Astrocyte of the cerebellum (primary cell): ENCODE measurements at regions not wholly inside any gene's neighbourhood (a gene's known extent, or its start where the extent isn't known, plus 50 kb on each side); places are given as distances from the start of the nearest gene placed in this dataset.

Source experiments
- DNase-seq: peaks from one replicate; pipeline ENCODE4 v3.0.0-alpha.2; 2011; ENCODE audit warnings: low read depth
- H3K4me3 ChIP-seq: 2 replicates; pipeline ENCODE4 v1.5.1; 2011; ENCODE audit warnings: mild to moderate bottlenecking, low read depth, low read length, moderate library complexity
- in situ Hi-C: cut with HindIII; loops from 2 replicates; pipeline ENCODE4 v1.10.0; 2017; ENCODE audit warnings: low sequenced_read_pairs
- TF ChIP-seq, protein P1 (sequence below): IDR thresholded peaks from 2 replicates; pipeline ENCODE4 v1.5.1; 2012; ENCODE audit warnings: low read length, low read depth, moderate library complexity, mild to moderate bottlenecking; ENCODE audit errors: missing control alignments

DNA sequence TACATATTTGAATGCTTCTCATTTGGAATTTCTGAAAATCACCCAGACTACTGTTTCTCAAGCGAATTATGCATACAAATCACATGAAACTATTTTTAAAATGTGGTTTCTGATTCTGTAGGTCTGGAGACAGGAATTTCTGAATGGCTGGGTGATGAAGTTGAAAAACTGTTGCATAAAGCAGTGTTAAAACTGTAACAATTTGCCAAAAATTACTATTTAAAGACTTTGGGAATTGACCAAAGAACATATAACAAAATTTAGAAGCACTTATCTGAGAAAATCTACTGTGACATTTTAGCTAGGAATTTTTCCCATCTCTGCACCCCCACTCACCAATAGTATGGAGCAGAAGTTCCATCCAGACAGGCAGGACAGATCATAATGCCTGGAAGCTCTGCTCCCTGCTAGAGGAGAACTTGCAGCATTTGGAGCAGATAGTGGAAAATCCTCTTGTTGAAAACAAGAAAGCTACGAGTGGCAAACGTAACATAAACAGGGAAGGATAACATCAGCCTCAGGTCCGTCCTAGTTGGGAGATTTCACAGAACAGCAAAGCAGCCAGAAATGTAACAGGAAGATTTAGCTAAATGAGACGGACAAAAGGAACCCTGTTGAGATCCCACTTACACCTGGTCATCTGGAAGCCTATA, 132.3 kb upstream of the MCTP2 start:
- DNase-seq, result no peak
- TF ChIP-seq, protein P1, sequence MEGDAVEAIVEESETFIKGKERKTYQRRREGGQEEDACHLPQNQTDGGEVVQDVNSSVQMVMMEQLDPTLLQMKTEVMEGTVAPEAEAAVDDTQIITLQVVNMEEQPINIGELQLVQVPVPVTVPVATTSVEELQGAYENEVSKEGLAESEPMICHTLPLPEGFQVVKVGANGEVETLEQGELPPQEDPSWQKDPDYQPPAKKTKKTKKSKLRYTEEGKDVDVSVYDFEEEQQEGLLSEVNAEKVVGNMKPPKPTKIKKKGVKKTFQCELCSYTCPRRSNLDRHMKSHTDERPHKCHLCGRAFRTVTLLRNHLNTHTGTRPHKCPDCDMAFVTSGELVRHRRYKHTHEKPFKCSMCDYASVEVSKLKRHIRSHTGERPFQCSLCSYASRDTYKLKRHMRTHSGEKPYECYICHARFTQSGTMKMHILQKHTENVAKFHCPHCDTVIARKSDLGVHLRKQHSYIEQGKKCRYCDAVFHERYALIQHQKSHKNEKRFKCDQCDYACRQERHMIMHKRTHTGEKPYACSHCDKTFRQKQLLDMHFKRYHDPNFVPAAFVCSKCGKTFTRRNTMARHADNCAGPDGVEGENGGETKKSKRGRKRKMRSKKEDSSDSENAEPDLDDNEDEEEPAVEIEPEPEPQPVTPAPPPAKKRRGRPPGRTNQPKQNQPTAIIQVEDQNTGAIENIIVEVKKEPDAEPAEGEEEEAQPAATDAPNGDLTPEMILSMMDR, result no peak
- H3K4me3 ChIP-seq, result no peak overlapping the region
- in situ Hi-C loops, result no loop called here

- no peak overlapping the region for H3K4me3 ChIP-seq
- in situ Hi-C loops, result no loop called here
- DNase-seq, result no peak
- TF ChIP-seq, protein P1, result no peak
These were observed 133.8 kb upstream of the MCTP2 start for GRCh38 chr15:94097552-94097951.

DNA sequence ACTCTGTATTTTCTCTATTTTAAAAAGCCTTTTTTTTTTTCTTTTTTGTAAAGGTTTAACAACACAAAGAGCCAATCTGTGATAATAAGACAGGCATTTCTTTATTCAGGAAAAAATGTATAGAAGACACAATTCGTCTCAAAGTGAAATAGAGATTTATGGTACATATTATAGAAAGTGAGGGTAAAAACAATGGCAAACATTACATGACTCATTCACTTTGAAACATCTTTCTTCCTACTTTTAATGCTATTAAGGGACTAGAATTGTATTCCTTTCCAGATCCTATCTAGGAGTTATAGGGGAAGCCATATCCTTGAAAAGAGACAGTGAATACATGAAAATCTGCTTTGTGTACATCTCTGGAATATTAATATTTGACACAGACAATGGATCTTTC, 137.1 kb upstream of the MCTP2 start:
- TF ChIP-seq, protein P1, result no peak
- DNase-seq, result no peak
- no peak overlapping the region for H3K4me3 ChIP-seq
- in situ Hi-C loops, result no loop called here

GRCh38 chr15:94086341-94086740, 145.0 kb upstream of the MCTP2 start:
- DNase-seq, result no peak
- in situ Hi-C loops, result no loop called here
- TF ChIP-seq, protein P1, result no peak
- H3K4me3 ChIP-seq, result no peak overlapping the region

GRCh38 chr15:94083467-94084052, 147.8 kb upstream of the MCTP2 start:
- DNase-seq, result peak; percentile 69

DNA sequence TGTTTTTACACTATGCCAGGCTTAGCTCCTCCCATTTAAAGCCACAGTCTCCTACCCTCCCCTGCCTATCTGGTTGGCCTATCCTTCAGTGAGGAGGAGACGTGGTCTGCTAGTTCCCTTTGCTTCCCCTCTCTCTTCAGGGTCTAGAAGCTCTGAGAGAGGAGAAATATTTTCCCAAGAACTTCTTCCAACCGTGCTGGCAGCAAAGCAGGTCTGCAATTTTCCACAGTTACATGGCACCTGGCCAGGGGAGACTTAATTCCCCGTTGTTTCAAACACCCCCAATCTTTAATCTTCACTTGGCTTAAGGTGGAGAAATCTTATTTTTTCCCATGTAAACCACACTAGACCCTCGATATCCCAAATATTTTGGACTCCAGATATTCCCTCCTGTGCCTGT, 149.5 kb upstream of the MCTP2 start:
- in situ Hi-C loops, result no loop called here
- DNase-seq, result no peak

More at GRCh38 chr15:94083467-94084052, 147.8 kb upstream of the MCTP2 start:
- TF ChIP-seq, protein P1, result peak; percentile 14
- in situ Hi-C loops, result no loop called here
- H3K4me3 ChIP-seq, result no peak overlapping the region

More for the DNA sequence above, 149.5 kb upstream of the MCTP2 start:
- TF ChIP-seq, protein P1, result no peak
- no peak overlapping the region for H3K4me3 ChIP-seq
